HG02571 (cell line): ENCODE measurements at regions not wholly inside any gene's neighbourhood (a gene's known extent, or its start where the extent isn't known, plus 50 kb on each side); places are given as distances from the start of the nearest gene placed in this dataset.
A peak's percentile ranks its signal among the peaks of the same experiment; 100 is the strongest.

Source experiments
- ATAC-seq: cut with Tn5 transposase; IDR thresholded peaks from one replicate; pipeline ENCODE4 v1.9.1; 2021; ENCODE audit warnings: mild to moderate bottlenecking, moderate library complexity; ENCODE audit not compliant: unreplicated experiment

DNA sequence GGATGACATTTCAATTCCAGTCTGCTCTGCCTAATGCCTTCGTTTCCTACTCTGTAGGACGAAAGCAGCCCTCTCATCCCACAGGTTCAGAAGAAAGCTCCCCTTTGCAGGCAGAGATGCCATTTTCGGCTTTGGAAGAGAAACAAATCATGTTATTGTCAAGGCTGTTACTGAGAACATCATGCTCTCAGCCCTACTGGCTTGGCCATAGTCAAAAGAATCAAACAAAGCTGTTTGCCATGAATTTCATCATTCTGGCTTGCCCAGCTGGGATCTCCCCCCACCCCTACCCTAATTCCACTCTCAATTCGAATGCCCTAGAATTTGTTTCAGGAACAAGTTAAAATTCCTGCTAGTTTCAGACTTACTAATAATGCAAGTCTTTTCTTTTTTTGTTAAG, 162.3 kb upstream of the SERP2 start:
- no peak for ATAC-seq

DNA sequence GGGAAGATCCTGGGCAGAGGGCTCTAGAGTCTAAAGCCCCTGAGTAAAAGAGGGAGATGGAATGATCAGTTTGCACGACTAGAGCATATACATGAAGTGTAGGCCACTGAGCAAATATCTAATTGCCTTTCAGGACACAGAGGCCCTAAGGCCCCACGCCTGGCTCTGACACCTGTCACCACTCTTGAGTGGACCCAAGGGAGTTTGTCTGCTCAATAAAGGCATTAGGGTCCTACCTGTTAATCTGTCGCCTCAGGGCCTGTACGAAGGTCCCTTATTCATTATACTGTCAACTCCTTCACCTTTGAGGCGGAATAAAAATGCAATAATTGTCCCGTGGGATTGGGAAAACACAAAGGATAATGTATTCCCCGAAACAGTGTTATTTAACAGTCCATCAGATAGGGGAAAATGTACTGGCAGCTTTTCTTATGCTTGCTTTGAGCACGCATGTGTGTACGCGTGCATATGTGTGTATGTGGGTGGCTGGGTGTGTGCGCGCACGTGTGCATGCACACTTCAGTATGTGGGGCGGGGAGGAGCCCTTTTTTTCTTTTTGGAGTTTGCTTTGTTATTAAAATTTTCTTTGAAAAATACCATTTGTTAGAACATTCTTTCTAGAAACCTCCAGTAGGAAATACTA, 161.8 kb upstream of the SERP2 start:
- no peak for ATAC-seq

DNA sequence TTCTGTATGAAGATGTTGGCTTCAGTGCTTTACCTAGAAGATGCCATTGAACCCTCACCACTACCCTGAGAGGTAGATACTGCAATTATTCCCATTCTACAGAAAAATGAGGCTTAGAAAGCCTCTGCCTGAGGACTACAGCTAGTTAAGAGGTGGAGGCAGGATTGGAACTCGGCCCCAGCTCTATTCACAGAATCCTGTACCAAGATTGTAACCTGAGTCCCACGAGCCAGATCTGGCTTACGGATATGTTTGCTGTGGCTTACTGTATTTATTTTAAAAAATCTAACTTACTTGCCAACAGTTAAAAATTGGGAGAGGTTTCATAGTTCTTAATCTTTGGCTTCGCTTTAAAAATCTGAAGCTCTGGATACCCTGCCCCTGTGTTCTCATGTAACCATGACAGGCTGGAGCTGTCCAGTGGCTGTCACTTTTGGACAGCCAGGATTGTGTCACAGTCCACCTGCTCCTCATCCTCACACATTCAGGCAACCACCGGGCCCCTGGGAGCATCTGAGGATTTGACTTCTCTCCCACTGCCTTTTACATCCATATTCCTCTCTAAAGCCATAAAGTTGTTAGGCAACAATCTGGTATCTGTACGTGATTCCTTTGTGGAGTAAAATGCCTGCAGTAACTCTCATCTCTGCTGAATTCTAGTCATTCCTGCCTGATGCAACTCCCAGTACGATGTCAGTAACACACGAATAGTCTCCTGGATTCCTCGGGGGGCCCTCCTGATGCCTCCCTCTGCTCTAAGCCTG, 160.8 kb upstream of the SERP2 start:
- no peak for ATAC-seq

DNA sequence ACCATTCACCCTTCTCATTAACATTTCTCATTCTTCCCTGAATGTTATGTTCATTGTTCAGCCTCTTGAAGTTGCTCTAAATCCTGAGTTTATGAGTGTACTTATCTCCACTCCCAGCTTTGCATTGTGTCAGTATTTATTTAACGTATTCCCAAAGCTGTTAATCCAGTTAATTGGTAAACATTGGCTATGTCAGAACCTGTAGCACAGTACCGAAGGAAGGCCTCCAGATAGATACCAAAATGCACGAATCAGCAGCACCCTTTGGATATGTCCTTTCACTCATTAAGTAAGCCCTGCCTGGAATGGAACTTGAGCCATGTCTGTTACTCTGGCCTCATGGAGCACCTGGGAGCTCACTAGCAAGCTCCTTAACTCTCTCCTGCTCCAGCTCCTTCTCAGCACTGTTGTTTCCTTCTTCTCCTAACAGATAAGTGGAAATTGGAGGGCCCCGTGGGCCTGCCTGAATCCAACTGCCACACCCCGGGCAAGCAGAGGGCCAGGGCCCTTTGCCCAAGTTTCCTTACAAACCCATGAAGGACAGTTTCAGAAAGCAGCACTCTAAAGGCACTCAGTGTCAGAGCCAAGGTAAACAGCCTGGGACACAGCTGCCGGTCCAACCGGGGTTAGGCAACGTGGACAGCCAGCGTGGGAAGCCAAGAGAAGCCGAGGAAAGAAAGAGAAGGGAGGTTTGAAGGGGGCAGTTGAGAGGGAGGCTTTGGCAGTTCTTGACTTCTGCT, 155.0 kb upstream of the SERP2 start:
- ATAC-seq, result no peak

DNA sequence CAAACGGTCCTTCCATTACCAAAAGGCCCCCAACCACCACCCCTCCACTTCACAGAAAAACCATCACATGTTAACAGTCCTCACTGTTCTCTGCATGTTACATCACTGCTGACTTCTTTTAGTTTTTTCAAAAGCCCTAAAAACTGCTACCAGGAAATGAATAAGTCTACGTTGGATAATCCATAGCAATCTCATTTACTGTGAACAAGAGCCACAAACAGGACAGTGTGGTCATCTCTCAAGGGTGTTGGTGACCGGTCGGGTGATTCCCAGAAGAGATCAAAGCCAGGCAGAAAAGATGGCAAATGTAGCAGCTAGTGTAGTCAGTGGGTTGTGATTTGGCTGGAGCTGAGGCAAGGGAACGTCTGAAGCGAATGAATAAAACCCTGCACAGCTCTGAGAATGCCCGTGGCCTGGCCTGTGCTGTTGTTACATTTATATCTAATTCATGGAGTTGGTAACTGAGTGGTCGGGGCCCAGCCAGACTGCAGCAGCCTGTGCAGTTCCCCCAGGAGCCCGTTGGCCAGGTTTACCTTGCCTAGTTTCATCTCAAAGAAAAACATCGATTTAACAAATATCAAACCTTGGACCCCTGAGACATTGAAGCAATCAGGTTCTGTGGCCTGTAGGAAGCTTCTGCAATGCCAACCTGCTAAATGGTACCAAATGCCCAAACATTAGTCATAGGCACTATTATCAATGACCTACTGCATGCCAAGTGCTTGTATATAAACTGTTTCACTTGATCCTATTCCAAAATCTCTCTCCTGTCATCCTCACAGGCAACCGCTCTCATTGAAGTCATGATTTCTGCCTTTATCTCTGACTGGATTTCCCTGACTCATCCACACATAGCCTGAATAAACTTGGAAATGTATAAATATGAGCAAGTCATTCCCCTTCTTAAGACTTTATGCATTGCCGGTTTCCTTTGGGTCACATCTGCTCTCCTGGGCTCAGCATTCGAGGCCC, 153.8 kb upstream of the SERP2 start:
- no peak for ATAC-seq

DNA sequence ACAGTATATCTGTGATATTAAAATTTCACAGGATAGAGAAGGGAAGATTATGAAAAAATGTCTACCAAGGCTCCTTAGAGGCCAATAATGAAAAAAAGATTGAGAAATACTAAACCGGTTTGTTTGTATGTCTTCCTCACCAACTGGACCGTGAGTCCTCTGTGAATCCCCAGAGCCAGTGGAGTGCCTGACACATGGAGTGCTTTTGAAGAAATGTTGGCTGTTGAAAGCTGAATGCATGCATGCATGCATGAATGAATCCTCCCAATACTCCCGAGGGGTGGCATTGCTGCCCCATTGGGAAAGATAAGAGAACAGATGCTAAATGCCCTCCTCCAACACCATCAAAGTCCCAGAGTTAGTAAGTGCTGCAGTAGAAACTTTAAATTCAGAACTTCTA, 152.7 kb upstream of the SERP2 start:
- ATAC-seq, result no peak

DNA sequence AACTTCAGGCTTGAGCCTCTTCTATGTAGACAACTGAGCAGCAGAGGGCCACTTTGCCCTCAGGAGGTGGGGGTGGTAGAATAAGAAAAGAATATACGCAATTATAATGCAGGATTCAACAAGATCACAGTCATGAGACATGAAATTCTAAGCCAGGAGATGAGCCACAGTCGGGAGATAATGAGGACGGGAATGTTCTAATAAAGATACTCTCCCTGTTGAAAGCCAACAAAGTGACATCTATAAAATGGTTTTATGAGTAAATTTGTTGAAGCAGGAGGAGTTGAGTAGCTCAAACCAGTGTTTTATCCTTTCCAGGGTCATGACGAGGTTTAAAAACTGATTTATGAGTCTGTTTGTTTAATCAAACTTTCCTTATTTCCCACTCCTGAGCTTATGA, 152.0 kb upstream of the SERP2 start:
- no peak for ATAC-seq

DNA sequence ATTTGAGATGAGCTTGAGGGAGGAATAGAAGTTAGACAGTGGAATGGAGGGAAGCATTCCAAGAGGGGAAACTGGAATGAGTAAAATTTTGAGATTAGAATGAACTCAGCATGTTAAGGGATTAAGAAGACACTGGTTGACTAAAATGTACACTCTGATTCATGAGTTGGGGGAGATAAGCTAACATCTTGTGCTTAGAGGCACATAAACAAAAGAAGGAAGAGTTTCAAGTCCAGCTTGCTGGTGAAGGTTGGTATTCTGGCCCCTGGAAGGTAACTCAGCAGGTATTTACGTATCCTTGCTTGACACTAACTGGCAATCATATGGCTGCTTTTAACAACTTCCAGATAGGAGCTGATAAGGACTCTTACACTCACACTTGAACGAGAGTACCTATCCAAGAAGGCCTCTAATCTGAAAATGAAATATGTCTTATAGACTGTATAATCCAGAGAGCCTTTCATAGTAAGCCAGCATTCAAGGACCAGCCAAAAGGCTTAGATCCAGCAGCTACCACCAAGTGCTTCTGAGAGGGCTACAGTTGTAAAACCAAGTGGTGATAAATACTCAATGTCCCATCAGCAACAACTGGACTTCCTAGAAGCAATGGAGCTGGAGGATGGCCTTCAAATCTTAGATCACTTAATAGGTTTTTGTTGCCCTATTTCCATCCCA, 149.7 kb upstream of the SERP2 start:
- ATAC-seq, result no peak

DNA sequence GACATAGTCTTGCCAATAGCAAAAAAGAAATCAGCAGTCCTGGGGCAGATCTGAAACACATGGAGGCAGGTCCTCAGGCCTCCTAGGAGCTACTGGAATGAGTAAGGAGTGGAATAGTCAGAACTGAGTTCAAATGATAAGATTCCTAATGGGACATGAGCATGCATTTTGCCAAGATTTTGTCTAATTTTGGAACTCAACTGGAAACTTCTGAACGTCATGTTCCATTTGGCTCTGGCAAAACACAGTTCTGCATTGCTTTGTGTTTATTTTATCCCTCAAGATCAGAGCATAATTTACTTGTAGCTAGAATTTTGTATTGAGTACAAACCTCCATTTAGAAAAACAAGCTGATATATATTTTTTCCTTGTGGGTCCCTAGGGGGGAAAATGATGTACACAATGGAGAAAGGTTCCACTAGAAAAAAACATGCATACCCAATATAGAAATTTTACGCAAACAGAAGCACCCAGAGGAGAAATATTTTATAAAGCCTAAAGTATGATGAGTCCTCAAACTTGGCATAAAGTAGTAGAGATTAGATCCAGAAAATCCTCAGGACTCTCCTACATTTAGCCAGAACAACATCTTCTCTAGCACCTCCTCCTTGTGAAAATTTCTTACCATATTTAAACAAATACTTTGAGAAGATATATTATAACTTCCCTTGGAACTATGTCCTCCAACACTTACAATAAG, 149.0 kb upstream of the SERP2 start:
- no peak for ATAC-seq

DNA sequence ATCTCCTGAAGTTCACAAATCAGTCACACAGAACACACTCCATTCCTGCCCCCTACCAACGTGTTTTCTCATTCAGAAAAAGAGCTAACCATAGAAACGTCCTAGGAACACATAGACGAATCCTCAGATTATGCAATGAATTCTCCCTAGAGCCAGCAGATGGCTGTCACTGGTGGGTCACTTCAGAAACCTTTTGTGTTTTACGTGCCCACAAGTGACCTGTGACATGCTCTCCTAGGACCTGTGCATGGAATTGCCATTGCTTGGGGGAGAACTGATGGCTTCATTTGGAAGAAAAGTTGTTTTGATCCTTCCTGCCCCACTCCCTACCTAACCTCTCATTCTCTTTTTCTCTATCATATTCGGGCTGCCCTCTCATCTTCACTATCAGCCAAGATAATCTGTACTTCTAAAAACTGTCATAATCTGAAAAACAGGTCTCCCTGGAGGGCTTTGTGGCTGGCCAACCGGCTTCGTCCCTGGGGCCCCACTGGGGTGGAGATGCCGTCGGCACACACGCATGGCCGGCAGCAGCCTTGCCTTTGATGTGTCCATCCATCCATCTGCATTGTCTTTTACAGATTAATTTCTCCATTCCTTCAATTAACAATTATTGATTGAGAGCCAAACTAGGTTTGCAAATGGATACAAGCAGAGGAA, 144.1 kb upstream of the SERP2 start:
- no peak for ATAC-seq

DNA sequence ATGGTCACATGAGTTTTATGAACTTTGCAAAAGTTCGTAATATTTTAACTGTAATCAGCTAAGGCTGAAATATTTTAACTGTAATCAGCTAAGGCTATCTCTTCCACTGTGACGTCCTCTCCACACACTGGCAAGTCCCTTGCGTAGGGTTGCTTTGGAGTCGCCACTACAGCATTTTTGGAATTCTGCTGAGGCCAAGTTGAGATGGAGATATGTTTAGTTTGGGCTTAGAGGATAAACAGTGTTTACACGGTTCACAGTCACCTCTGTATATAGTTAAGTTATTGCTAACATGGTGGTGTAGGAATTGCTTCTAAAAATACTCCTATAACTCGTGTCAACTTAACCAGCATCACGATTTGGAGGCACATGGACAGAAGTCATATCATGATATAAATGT, 143.6 kb upstream of the SERP2 start:
- no peak for ATAC-seq

DNA sequence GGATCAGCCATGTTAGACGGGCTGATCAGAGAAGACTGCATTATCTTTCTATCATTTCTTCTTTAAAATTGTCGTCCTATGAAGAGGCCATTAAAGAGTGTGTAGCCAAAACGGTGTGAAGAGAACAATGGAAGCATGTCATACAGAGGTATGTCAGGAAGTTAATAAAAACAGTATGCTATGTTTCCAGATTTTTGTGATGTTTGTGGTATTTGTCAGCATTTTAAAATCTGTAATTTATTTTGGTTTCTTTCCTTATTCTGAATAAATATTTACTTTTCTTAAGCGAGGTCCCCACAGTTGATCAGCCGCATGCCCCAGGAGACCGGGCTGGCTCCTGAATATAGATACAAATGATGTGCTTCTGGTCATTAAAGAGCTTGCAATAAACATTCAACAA, 142.9 kb upstream of the SERP2 start:
- ATAC-seq, result no peak

DNA sequence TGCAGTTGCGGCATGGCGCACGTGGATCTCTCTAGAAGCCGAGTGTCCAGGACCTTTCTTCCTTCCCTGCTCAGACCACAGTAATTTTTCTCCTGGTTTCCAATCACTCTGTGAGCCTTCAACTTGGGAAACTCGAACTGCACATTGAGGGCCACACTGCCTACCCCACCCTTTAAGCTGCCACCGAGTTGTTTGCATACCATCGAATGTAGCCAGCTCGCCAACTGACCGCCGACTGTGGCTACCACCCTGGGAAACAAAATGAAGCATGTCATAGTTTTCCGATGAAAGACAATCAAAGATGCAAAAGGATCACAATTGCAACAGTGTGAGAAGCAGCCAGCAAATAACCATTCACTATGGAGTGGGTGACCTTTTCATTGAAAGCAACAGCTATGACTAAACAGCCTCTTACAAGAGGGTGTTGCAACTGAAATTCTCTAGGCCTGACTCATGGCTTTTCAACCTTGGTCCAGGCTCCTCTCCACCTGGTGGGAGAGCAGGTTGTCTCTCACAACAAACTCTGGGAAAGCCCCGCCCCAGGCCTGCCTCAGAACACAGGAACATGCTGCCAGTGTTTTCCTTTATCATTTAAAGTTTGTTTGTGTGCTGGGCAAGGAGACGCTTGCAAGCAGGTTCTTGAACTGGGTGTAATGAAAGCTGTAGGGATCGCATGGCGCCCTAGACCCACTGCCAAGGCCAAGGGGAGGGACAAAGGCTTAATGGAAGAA, 141.7 kb upstream of the SERP2 start:
- ATAC-seq, result no peak

DNA sequence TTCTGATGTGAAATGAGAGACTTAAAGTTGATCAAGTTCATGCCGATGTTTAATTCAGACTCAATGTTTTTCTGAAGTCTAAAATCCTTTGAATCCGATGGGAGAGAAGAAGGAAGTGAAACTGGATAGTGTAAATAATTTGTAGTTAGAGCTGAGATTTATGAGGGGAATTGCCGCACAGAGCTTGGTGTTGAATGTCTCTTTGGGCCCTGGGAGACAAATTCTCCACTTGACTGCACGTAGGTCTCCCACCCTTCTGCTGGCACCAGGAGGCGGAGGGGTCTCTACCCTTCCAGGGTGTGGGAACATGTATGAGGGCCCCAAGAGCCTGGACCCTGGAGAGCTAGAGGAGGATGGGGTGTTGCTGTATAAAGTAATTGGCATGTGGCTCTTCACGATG, 140.8 kb upstream of the SERP2 start:
- no peak for ATAC-seq

DNA sequence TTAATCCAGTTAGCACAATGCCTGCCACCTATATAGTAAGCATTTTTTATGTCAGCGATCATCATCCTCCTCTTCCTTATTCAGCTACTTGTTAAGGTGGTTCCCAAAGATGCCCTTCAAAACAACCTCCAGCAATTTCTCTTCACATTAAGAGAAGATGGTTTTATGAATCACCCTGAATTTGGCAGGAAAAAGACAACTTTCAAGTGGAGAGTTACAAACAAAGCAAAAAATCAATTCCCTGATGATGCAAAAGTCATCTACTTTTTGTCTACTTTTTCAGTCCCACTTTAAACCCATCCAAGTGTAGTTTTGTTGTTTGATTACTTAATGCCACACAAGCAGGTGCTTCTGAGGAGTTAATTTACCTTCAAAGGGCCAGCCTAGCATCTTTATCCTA, 139.1 kb upstream of the SERP2 start:
- no peak for ATAC-seq

DNA sequence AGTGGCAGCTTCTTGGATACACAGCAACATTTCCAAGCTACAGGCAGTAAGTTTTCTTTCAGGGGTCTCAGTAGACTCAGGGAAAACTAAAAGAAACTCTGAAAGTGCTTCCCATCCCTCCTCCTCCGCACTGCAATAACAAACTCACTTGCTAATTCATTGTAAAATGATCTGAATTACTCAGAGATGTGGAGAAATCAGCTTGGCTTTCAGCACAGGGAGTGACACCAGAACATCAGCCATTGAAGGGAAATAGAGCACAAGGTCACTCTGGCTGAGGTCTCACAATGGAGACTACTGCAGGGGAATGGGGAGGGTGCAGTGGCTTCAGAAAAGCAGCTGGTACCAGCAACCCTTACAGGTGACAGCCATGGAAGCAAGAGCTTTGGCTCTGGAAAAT, 137.3 kb upstream of the SERP2 start:
- no peak for ATAC-seq

DNA sequence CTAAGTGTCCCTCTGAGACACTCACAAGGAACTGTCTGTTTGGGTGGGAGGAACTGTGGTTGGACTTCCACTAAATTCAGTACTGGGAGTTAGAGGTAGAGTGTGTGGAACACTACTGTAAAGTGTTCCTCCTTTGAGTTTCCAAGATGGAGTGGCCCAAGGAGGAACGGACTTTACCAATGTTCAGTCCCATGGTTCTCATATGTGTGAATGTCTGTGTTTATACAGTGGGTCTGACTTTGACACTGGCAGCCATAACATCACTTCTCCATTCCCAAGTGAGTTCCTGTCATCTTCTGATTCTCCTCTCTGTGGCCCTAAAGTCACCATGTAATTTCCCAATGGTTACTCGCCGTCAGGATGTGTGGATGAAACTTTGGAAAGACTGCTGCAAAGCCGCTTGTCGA, 136.8 kb upstream of the SERP2 start:
- ATAC-seq, result no peak

DNA sequence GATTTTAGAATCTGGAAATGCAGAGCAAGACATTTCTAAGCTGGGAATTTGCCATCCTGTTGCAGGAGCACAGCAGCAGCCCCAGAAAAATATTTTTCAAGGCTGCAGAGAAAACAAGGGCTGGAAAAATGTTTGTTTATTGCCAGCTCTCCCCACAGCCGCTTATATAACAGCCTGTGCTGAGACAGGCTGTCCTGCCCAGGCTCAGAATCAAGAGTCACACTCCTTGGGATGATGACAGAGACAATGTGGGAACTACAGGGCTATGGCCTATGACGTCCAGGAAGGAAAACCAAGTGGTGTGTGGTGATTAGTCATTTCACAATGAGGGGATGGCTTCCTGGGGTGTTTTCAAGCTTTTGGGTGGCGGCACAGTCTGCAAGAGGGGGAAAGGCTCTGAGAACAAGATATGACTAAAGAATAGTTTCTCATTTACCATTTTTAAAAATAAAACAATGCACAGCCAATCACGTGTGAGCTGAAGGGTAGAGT, 136.3 kb upstream of the SERP2 start:
- peak; percentile 55 for ATAC-seq
